Endothelial cell of umbilical vein (primary cell): ENCODE measurements at regions not wholly inside any gene's neighbourhood (a gene's known extent, or its start where the extent isn't known, plus 50 kb on each side); places are given as distances from the start of the nearest gene placed in this dataset.

Experiments used
- BruUV-seq: library from RNA; stranded (reverse); fragments of 400-500 nt; replicated peaks from 2 replicates; lab custom pipeline; 2021; lab: Mats Ljungman, UMichigan
- CTCF ChIA-PET: fragments of 300-600, 350-600 bp; sonication (Branson Sonifier 250); formaldehyde crosslinking; loops from one replicate; lab custom pipeline; 2021; ENCODE audit warnings: antibody characterized with exemption, inconsistent platforms; lab: Charles Lee
- POLR2A ChIA-PET: fragments of 300-600, 350-600 bp; sonication (Branson Sonifier 250); formaldehyde crosslinking; loops from one replicate; lab custom pipeline; 2021; ENCODE audit warnings: antibody characterized with exemption, inconsistent platforms; lab: Charles Lee
- DNase-seq: peaks from one replicate; pipeline ENCODE4 v3.0.0-alpha.2; 2011; ENCODE audit warnings: low read depth, low spot score
- FAIRE-seq: peaks from 2 replicates; lab custom pipeline; 2011; peaks lifted over from hg19 to GRCh38; lab: Jason Lieb, UNC
- H2AFZ ChIP-seq: 2 replicates; pipeline ENCODE4 v1.6.0; 2012; ENCODE audit warnings: low read depth, low read length, control low read depth, inconsistent platforms
- H3K27ac ChIP-seq: 2 replicates; pipeline ENCODE4 v1.5.1; 2011; ENCODE audit warnings: low read depth, mild to moderate bottlenecking, control low read depth, low read length, moderate library complexity; ENCODE audit not compliant: insufficient read depth
- H3K27me3 ChIP-seq, 2 experiments: 2 replicates each; pipeline versions ENCODE4 v1.6.0 to v1.6.1; 2011; ENCODE audit warnings: low read length in 2 of 2, mixed read lengths in 1 of 2; ENCODE audit not compliant: control insufficient read depth in 2 of 2, insufficient read depth in 2 of 2
- H3K36me3 ChIP-seq, 2 experiments: 2 replicates in 1 of 2; 3 replicates in 1 of 2; pipeline ENCODE4 v1.5.1; 2011; ENCODE audit warnings: low read length in 2 of 2, mild to moderate bottlenecking in 1 of 2, moderate library complexity in 1 of 2; ENCODE audit not compliant: control insufficient read depth in 2 of 2, insufficient read depth in 2 of 2; ENCODE audit errors: extremely low read depth in 1 of 2
- H3K4me1 ChIP-seq: 3 replicates; pipeline ENCODE4 v1.5.1; 2011; ENCODE audit warnings: mild to moderate bottlenecking, low read length; ENCODE audit not compliant: control insufficient read depth, insufficient read depth; ENCODE audit errors: extremely low read depth
- H3K4me2 ChIP-seq: 2 replicates; pipeline ENCODE4 v1.6.1; 2011; ENCODE audit warnings: low read length, control low read depth, mixed read lengths; ENCODE audit not compliant: insufficient read depth
- H3K4me3 ChIP-seq, 3 experiments: fragments of 200-600 bp in 1 of 3; sonication (generic), shearing (Covaris generic) in 1 of 3; replicated peaks in 1 of 3; 2 replicates each; pipeline ENCODE4 v1.5.1; 2011 to 2016; ENCODE audit warnings: control low read depth in 3 of 3, low read length in 3 of 3, mild to moderate bottlenecking in 2 of 3, inconsistent platforms in 1 of 3, low read depth in 1 of 3, moderate library complexity in 1 of 3; ENCODE audit not compliant: insufficient read depth in 1 of 3
- H3K79me2 ChIP-seq: 2 replicates; pipeline ENCODE4 v1.6.0; 2012; ENCODE audit warnings: low read length, inconsistent platforms; ENCODE audit not compliant: control insufficient read depth, insufficient read depth
- H3K9ac ChIP-seq: replicated peaks from 2 replicates; pipeline ENCODE3; 2011; ENCODE audit warnings: low read length, control low read depth; ENCODE audit not compliant: insufficient read depth; ENCODE audit errors: extremely low read depth
- H3K9me1 ChIP-seq: replicated peaks from 3 replicates; pipeline ENCODE4 v1.6.0; 2011; ENCODE audit warnings: mild to moderate bottlenecking, low read length; ENCODE audit not compliant: control insufficient read depth, insufficient read depth; ENCODE audit errors: extremely low read depth
- H3K9me3 ChIP-seq: replicated peaks from 2 replicates; pipeline ENCODE4 v1.5.1; 2012; ENCODE audit warnings: low read length, inconsistent platforms; ENCODE audit not compliant: control insufficient read depth, insufficient read depth
- H4K20me1 ChIP-seq: replicated peaks from 2 replicates; pipeline ENCODE3; 2011; ENCODE audit warnings: mild to moderate bottlenecking, low read length; ENCODE audit not compliant: control insufficient read depth, insufficient read depth; ENCODE audit errors: extremely low read depth
- EZH2 ChIP-seq: IDR thresholded peaks from 2 replicates; pipeline ENCODE4 v1.6.1; 2012; ENCODE audit warnings: borderline replicate concordance, low read depth, mild to moderate bottlenecking, moderate library complexity, low read length, inconsistent platforms; ENCODE audit not compliant: severe bottlenecking
- FOS ChIP-seq: IDR thresholded peaks from 2 replicates; pipeline ENCODE4 v1.6.1; 2011; ENCODE audit warnings: mild to moderate bottlenecking, low read length, moderate library complexity, borderline replicate concordance; ENCODE audit not compliant: insufficient read depth
- GATA2 ChIP-seq: IDR thresholded peaks from 2 replicates; pipeline ENCODE4 v1.7.0; 2011; ENCODE audit warnings: low read depth, mild to moderate bottlenecking, moderate library complexity, mixed read lengths, low read length; ENCODE audit not compliant: insufficient read length, insufficient read depth
- JUN ChIP-seq: IDR thresholded peaks from 2 replicates; pipeline ENCODE4 v1.6.1; 2011; ENCODE audit warnings: borderline replicate concordance, low read depth; ENCODE audit not compliant: insufficient read length, insufficient read depth
- MYC ChIP-seq: IDR thresholded peaks from one replicate; pipeline ENCODE4 v1.6.1; 2011; ENCODE audit warnings: mild to moderate bottlenecking, low read depth, low read length
- POLR2A ChIP-seq: IDR thresholded peaks from 2 replicates; pipeline ENCODE4 v1.6.1; 2012; ENCODE audit warnings: low read depth, mild to moderate bottlenecking, control low read depth, low read length
- POLR2AphosphoS5 ChIP-seq: IDR thresholded peaks from 2 replicates; pipeline ENCODE4 v1.6.1; 2012; ENCODE audit warnings: low read depth, mild to moderate bottlenecking, control low read depth, low read length, moderate library complexity; ENCODE audit not compliant: insufficient read depth
- dilution Hi-C: fragments of 300-500 bp; cut with MboI; formaldehyde crosslinking; loops from one replicate; pipeline ENCODE4 v1.15.0; 2019; ENCODE audit warnings: low sequenced_read_pairs; ENCODE audit not compliant: extremely low pct_ligation_motif_present
- intact Hi-C: fragments of 100-400 bp; cut with micrococcal nuclease; formaldehyde crosslinking; loops from one replicate; pipeline ENCODE4 v1.10.0; 2022
- TF ChIP-seq, protein P1 (sequence below): IDR thresholded peaks from 2 replicates; pipeline ENCODE4 v1.6.1; 2011; ENCODE audit not compliant: insufficient read depth, insufficient read length
- TF ChIP-seq, protein P2 (sequence below), 2 donors: IDR thresholded peaks; 1 replicate in 1 of 2; 2 replicates in 1 of 2; pipeline ENCODE4 v1.5.1; 2011; ENCODE audit warnings: low read length in 2 of 2, mild to moderate bottlenecking in 2 of 2, moderate library complexity in 2 of 2, control low read depth in 1 of 2, inconsistent platforms in 1 of 2, low read depth in 1 of 2; ENCODE audit not compliant: insufficient read depth in 1 of 2; ENCODE audit errors: extremely low read depth in 1 of 2

DNA sequence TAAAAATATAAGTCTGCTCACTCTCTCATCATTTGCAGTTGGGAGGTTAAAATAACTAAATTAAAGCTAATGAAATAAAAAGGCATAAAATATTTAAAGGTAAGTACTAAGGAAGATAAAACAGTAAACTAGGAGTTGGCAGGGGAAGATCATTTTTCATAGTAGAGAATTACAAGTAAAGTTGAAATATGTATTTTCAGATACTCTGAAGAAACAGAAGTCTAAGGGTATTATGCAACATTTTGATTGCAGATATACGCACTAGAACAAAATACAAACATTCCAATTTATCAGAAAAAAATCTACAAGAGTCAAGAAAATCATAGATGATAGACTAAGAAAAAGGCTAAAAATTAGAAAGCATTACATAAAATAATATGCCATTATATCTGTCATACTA is 167.6 kb upstream of the CTAGE1 start:
- no peak overlapping the region for H2AFZ ChIP-seq
- intact Hi-C loops, result no loop called here

DNA sequence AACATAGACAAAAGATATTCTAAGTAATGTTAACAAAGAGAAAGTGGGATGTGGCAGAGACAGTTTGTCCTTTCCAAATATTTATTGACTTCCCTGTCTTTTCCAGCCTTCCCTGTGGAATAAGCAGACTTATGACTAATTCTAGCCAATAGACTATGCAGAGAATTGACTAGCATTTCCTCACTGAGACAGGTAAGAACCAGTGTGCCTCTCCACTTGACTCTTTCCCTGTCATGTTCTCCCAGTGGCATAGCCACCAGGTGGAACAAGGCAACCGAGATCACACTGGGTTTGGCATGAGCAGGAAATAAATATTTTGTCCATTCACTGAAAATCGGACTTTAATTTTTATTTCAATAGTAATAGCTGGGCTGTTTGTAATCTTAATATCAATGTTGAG is 168.1 kb upstream of the CTAGE1 start:
- no peak overlapping the region for H3K4me2 ChIP-seq
- TF ChIP-seq, protein P1, sequence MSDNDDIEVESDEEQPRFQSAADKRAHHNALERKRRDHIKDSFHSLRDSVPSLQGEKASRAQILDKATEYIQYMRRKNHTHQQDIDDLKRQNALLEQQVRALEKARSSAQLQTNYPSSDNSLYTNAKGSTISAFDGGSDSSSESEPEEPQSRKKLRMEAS, result no peak
- TF ChIP-seq, protein P2, sequence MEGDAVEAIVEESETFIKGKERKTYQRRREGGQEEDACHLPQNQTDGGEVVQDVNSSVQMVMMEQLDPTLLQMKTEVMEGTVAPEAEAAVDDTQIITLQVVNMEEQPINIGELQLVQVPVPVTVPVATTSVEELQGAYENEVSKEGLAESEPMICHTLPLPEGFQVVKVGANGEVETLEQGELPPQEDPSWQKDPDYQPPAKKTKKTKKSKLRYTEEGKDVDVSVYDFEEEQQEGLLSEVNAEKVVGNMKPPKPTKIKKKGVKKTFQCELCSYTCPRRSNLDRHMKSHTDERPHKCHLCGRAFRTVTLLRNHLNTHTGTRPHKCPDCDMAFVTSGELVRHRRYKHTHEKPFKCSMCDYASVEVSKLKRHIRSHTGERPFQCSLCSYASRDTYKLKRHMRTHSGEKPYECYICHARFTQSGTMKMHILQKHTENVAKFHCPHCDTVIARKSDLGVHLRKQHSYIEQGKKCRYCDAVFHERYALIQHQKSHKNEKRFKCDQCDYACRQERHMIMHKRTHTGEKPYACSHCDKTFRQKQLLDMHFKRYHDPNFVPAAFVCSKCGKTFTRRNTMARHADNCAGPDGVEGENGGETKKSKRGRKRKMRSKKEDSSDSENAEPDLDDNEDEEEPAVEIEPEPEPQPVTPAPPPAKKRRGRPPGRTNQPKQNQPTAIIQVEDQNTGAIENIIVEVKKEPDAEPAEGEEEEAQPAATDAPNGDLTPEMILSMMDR (IDR thresholded peaks at IDR 0.05; ENCODE audit: extremely low read depth in 1 of 2, insufficient read depth in 1 of 2, low read depth in 1 of 2, low read length in 2 of 2), result no peak
- TF ChIP-seq FOS (no peak), EZH2 (no peak), GATA2 (no peak), MYC (no peak), POLR2AphosphoS5 (no peak), JUN (no peak), POLR2A (no peak)
- no peaks in the 10 kb centered on the region for H3K4me1 ChIP-seq
- no peaks in the 10 kb centered on the region for H3K36me3 ChIP-seq
- no peak for DNase-seq
- CTCF ChIA-PET, result interaction anchor here (0.6 kb wide), 1 partner anchor 1199 kb away, joined by 3 read pairs; no protein-coding TSS in a partner anchor
- POLR2A ChIA-PET, result no interaction called here
- no peaks in the 10 kb centered on the region for H3K9me3 ChIP-seq
- dilution Hi-C loops, result no loop called here
- H4K20me1 ChIP-seq, result no peaks in the 10 kb centered on the region
- no peak overlapping the region for H3K27ac ChIP-seq
- no peaks in the 10 kb centered on the region for H3K9me1 ChIP-seq
- no peak overlapping the region for H3K9ac ChIP-seq
- intact Hi-C loops, result no loop called here
- BruUV-seq, result no TSS peak
- H3K79me2 ChIP-seq, result no peaks in the 10 kb centered on the region
- H3K27me3 ChIP-seq, result peaks cover 0 to 2% of the 10 kb centered on the region in 2 experiments
- H2AFZ ChIP-seq, result no peak overlapping the region
- FAIRE-seq, result no peak
- no peak overlapping the region for H3K4me3 ChIP-seq

More for the DNA sequence above, 167.6 kb upstream of the CTAGE1 start:
- no peak for FAIRE-seq
- Histone ChIP-seq H3K4me1 (no peaks in the 10 kb centered on the region), H3K9me1 (no peaks in the 10 kb centered on the region), H3K79me2 (no peaks in the 10 kb centered on the region), H3K4me2 (no peak overlapping the region), H3K27ac (no peak overlapping the region), H3K9me3 (no peaks in the 10 kb centered on the region), H3K4me3 (no peak overlapping the region), H4K20me1 (no peaks in the 10 kb centered on the region), H3K36me3 (no peaks in the 10 kb centered on the region), H3K9ac (no peak overlapping the region), H3K27me3 (peaks cover 0 to 2% of the 10 kb centered on the region in 2 experiments)
- CTCF ChIA-PET, result no interaction called here
- DNase-seq, result no peak
- dilution Hi-C loops, result no loop called here
- no TSS peak for BruUV-seq
- TF ChIP-seq GATA2, result no peak
- TF ChIP-seq, protein P2 (IDR thresholded peaks at IDR 0.05; ENCODE audit: extremely low read depth in 1 of 2, insufficient read depth in 1 of 2, low read depth in 1 of 2, low read length in 2 of 2), result no peak
- no peak for TF ChIP-seq FOS
- no peak for TF ChIP-seq POLR2AphosphoS5
- POLR2A ChIA-PET, result no interaction called here
